Mucosa of descending colon (tissue), 3 donors: ENCODE measurements at regions not wholly inside any gene's neighbourhood (a gene's known extent, or its start where the extent isn't known, plus 50 kb on each side); places are given as distances from the start of the nearest gene placed in this dataset.

Source experiments
- ATAC-seq: fragments of 200-7000 bp; cut with Tn5 transposase; one replicate; pipeline ENCODE4 v1.9.1; 2020; ENCODE audit warnings: mild to moderate bottlenecking, moderate library complexity
- DNase-seq, 3 donors: peaks; one replicate each; pipeline ENCODE4 v3.0.0-alpha.2; 2020
- H3K36me3 ChIP-seq: fragments of 200-600 bp; one replicate; pipeline ENCODE4 v1.8.0; 2021; ENCODE audit warnings: low read depth, mild to moderate bottlenecking
- H3K4me1 ChIP-seq: fragments of 200-600 bp; one replicate; pipeline ENCODE4 v1.8.0; 2021; ENCODE audit warnings: low read depth, mild to moderate bottlenecking
- H3K4me3 ChIP-seq: fragments of 200-600 bp; one replicate; pipeline ENCODE4 v1.8.0; 2021; ENCODE audit warnings: mild to moderate bottlenecking
- H3K9me3 ChIP-seq: fragments of 200-600 bp; one replicate; pipeline ENCODE4 v1.8.0; 2021; ENCODE audit warnings: mild to moderate bottlenecking
- intact Hi-C, 2 donors: fragments of 100-400 bp; cut with DNase I in 1 of 2; cut with micrococcal nuclease in 1 of 2; formaldehyde crosslinking; loops; one replicate each; pipeline versions ENCODE4 v1.11.0 to v1.11.1; 2022; cut with DNase I, micrococcal nuclease
- TF ChIP-seq, protein P1 (sequence below): fragments of 200-600 bp; IDR thresholded peaks from one replicate; pipeline ENCODE4 v1.8.0; 2022; ENCODE audit warnings: antibody characterized with exemption, mild to moderate bottlenecking
- donor health status: DM: no; HTN: no; CAD: no; lungs with moderate emphysema.
- donor health status: DM: no; HTN: no; CAD: no.
- donor health status: DM: no; HTN: yes; CAD: no.

DNA sequence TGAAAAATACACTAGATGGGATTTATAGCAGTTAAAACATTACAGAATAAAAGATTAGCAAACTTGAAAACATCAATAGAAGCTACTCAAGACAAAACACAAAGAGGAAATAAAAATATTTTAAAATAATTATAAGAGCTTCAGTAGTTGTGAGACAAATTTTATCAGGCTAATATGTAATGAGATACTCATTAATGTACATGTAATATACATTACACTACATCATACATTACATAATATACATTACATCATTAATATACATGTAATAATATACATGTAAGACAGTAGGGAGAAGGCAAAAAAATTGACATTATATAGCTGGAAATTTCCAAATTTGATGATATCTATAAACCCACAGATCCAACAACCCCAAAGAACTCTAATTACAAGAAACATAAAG is 249.4 kb upstream of the HMGA2 start:
- TF ChIP-seq, protein P1, sequence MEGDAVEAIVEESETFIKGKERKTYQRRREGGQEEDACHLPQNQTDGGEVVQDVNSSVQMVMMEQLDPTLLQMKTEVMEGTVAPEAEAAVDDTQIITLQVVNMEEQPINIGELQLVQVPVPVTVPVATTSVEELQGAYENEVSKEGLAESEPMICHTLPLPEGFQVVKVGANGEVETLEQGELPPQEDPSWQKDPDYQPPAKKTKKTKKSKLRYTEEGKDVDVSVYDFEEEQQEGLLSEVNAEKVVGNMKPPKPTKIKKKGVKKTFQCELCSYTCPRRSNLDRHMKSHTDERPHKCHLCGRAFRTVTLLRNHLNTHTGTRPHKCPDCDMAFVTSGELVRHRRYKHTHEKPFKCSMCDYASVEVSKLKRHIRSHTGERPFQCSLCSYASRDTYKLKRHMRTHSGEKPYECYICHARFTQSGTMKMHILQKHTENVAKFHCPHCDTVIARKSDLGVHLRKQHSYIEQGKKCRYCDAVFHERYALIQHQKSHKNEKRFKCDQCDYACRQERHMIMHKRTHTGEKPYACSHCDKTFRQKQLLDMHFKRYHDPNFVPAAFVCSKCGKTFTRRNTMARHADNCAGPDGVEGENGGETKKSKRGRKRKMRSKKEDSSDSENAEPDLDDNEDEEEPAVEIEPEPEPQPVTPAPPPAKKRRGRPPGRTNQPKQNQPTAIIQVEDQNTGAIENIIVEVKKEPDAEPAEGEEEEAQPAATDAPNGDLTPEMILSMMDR, result no peak
- intact Hi-C loops, result no loop called here
- Histone ChIP-seq H3K4me1 (no peaks in the 10 kb centered on the region), H3K9me3 (no peaks in the 10 kb centered on the region), H3K36me3 (no peaks in the 10 kb centered on the region), H3K4me3 (no peak overlapping the region)
- DNase-seq (no peak), ATAC-seq (no peak)

DNA sequence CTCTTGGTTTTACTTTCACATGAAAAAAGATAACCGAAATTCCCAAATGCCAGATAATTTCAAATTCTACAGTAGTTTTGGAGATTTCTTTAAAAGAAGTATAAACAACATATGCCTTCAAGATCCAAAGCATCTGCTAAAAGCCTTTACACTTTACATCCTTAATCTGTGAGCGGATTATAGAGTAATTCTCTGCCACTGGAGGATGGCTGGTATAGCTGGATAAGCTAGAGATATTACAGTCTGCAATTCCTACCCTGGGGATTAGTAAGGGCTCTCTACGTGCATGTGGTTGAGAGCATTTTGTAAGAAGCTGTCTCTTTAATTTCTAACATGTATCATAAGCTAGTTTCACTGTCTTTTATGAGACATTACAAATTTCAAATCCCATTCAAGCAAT is 240.3 kb upstream of the HMGA2 start:
- TF ChIP-seq, protein P1, result no peak
- Histone ChIP-seq H3K36me3 (no peaks in the 10 kb centered on the region), H3K9me3 (no peaks in the 10 kb centered on the region), H3K4me1 (no peaks in the 10 kb centered on the region), H3K4me3 (no peak overlapping the region)
- intact Hi-C loops, result no loop called here
- DNase-seq (no peak), ATAC-seq (no peak)

DNA sequence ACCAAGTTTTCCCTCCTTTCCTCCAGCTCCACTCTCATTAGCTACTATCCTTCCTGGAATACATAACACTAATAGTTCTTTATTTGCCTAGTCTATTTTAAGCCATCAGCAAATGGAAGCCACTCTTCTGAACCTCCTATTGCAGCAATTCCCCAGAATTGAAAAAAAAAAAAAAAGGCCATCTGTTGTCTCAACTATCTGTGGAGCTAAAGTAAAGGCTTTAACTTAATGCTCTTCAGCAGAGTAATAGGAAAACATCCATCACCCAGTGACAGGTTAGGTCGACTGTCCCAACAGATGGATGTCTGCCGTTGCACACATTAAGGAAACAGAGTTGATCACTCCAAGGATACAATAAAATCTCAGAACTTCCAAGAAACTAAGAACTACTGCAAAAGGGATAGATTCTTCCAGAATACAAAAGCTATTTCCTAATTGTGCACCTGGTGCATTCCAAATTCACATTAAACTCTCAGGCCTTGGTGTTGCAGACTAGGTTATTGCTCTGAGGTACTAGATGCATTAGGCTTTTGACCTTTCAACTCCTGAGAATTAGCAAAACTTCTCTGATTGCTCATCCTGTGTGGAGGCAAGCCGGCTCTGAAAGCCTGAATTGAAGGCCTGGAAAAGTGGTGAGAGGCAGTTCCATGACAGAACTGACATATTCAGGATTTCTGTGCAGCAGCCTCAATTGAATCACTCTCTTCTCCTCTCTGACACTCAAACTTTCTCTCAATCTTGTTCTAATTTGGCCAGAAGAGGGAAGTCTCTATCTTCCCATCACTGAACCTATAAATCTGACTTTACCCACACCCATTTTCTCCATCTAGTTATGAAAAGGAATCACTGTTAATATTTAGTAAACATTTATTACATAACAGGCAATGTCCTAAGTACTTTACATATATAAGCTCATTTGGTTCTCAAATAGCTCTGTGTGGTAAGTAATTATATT is 238.4 kb upstream of the HMGA2 start:
- TF ChIP-seq, protein P1, result no peak
- no peaks in the 10 kb centered on the region for H3K9me3 ChIP-seq
- H3K4me1 ChIP-seq, result no peaks in the 10 kb centered on the region
- ATAC-seq, result no peak
- intact Hi-C loops, result no loop called here
- no peak overlapping the region for H3K4me3 ChIP-seq
- H3K36me3 ChIP-seq, result no peaks in the 10 kb centered on the region
- DNase-seq, result no peak

DNA sequence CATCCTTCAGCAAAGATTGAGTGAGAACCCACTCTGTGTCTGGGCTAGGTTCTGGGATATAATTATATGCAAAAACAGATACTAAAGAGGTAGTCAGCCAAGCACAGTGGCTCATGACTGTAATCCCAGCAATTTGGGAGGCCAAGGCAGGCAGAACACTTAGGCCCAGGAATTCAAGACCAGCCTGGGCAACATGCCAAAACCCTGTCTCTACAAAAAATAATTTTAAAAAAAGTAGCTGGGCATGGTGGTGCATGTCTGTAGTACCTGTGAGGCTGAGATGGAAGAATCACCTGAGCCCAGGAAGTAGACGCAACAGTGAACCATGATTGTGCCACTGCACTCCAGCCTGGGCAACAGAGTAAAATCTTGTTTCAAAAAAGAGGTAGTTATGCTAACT is 237.5 kb upstream of the HMGA2 start:
- TF ChIP-seq, protein P1, result no peak
- H3K36me3 ChIP-seq, result no peaks in the 10 kb centered on the region
- no peaks in the 10 kb centered on the region for H3K4me1 ChIP-seq
- no peaks in the 10 kb centered on the region for H3K9me3 ChIP-seq
- H3K4me3 ChIP-seq, result no peak overlapping the region
- no peak for ATAC-seq
- no peak for DNase-seq
- intact Hi-C loops, result no loop called here

DNA sequence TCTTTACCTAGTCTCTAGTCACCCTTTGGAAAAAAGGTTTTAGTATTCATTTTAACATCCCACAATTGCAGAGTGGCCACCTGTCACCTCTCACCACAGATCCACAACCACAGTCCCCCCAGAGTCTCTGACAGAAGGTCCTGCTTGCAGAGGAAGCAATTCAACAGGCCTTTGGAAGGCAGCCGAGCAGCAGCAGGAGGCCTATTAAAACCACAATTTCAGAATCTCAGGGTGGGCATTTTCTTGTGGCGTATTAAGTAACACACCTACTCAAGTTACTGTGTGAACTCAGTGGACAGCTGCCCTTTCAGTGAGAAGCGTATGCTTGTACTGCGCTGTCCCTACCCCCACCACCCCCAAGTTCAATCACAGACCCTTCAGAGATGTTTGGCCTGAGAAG is 234.0 kb upstream of the HMGA2 start:
- no peaks in the 10 kb centered on the region for H3K36me3 ChIP-seq
- ATAC-seq, result no peak
- H3K4me1 ChIP-seq, result peaks cover 4% of the 10 kb centered on the region
- TF ChIP-seq, protein P1, result no peak
- no peaks in the 10 kb centered on the region for H3K9me3 ChIP-seq
- intact Hi-C loops, result no loop called here
- DNase-seq, result no peak
- H3K4me3 ChIP-seq, result no peak overlapping the region
